Neural crest cell (in vitro differentiated cells): ENCODE measurements at regions not wholly inside any gene's neighbourhood (a gene's known extent, or its start where the extent isn't known, plus 50 kb on each side); places are given as distances from the start of the nearest gene placed in this dataset.
"Not testable (repeated sequence)": the region's sequence is repeated elsewhere in the genome, so short reads cannot be mapped to it uniquely, and the experiment has no call there.

ENCODE experiments used
- DNase-seq: peaks from one replicate; pipeline ENCODE4 v3.0.0; 2021; ENCODE audit warnings: low read depth, mixed read lengths, low spot score
- H3K27ac Mint-ChIP-seq: one replicate; pipeline ENCODE4 v1.8.0; 2021; ENCODE audit warnings: mild to moderate bottlenecking, mixed read lengths; ENCODE audit not compliant: unreplicated experiment
- H3K27me3 Mint-ChIP-seq: 2 replicates; pipeline ENCODE4 v1.8.0; 2021; ENCODE audit warnings: low read depth, mild to moderate bottlenecking, mixed read lengths
- H3K36me3 Mint-ChIP-seq: 2 replicates; pipeline ENCODE4 v1.8.0; 2021; ENCODE audit warnings: low read depth, mild to moderate bottlenecking, mixed read lengths
- H3K4me1 Mint-ChIP-seq: 2 replicates; pipeline ENCODE4 v1.8.0; 2021; ENCODE audit warnings: mixed read lengths
- H3K4me3 Mint-ChIP-seq: one replicate; pipeline ENCODE4 v1.8.0; 2021; ENCODE audit warnings: mild to moderate bottlenecking, mixed read lengths
- H3K9me3 Mint-ChIP-seq: 2 replicates; pipeline ENCODE4 v1.8.0; 2021; ENCODE audit warnings: mixed read lengths
- TF ChIP-seq, protein P1 (sequence below): fragments of 200-600 bp; sonication (generic); conservative IDR thresholded peaks from 2 replicates; pipeline ENCODE4 v1.5.0; 2021; ENCODE audit warnings: antibody characterized with exemption, mild to moderate bottlenecking

DNA sequence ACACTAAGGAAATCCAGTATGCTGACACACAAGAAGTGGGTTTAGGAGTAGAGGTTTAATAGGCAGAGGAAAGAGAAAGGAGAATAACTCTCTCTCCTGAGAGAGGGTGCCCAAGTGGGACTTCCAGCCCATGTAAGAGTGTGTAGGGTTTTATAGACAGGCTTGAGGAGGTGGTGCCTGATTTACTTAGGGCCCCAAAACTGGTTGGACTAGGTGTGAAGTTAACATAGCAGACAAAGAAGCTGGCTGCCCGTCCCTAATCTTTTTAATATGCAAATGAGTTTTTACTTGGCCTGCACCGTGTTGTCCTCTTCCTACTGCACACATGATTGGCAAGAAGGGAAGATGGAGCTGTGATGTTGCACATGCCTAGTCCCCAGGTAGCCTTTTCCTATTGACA lies 752.5 kb upstream of the SLITRK5 start:
- H3K36me3 Mint-ChIP-seq = no peaks in the 10 kb centered on the region
- H3K27me3 Mint-ChIP-seq = no peaks in the 10 kb centered on the region
- H3K9me3 Mint-ChIP-seq = peaks cover 2% of the 10 kb centered on the region
- TF ChIP-seq, protein P1, sequence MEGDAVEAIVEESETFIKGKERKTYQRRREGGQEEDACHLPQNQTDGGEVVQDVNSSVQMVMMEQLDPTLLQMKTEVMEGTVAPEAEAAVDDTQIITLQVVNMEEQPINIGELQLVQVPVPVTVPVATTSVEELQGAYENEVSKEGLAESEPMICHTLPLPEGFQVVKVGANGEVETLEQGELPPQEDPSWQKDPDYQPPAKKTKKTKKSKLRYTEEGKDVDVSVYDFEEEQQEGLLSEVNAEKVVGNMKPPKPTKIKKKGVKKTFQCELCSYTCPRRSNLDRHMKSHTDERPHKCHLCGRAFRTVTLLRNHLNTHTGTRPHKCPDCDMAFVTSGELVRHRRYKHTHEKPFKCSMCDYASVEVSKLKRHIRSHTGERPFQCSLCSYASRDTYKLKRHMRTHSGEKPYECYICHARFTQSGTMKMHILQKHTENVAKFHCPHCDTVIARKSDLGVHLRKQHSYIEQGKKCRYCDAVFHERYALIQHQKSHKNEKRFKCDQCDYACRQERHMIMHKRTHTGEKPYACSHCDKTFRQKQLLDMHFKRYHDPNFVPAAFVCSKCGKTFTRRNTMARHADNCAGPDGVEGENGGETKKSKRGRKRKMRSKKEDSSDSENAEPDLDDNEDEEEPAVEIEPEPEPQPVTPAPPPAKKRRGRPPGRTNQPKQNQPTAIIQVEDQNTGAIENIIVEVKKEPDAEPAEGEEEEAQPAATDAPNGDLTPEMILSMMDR = no peak
- DNase-seq = no peak
- H3K27ac Mint-ChIP-seq = no peak overlapping the region
- H3K4me1 Mint-ChIP-seq = peaks cover 5% of the 10 kb centered on the region
- H3K4me3 Mint-ChIP-seq = no peak overlapping the region

DNA sequence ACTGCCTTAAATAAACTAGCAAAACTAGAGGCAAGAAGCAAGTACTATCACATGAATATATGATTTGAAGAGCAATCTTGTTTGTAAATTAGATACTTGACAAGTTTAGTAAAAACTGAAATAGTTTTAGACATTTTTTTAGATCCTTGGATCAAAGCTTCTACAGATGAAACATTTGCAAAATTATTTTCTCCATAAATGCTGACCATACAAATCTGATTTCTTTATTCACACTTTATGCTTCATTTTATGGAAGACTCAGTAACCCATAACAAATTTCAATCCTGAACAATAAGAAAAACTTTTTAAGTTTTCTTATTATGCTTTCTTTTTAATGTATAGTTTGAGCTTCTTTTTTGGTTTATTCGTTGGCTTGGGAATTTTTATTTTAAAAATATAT lies 750.2 kb upstream of the SLITRK5 start:
- Mint-ChIP-seq H3K4me1 (peaks cover 5% of the 10 kb centered on the region), H3K4me3 (no peak overlapping the region), H3K36me3 (no peaks in the 10 kb centered on the region), H3K27me3 (no peaks in the 10 kb centered on the region), H3K9me3 (peaks cover 3% of the 10 kb centered on the region), H3K27ac (no peak overlapping the region)
- no peak for DNase-seq
- TF ChIP-seq, protein P1 = no peak

DNA sequence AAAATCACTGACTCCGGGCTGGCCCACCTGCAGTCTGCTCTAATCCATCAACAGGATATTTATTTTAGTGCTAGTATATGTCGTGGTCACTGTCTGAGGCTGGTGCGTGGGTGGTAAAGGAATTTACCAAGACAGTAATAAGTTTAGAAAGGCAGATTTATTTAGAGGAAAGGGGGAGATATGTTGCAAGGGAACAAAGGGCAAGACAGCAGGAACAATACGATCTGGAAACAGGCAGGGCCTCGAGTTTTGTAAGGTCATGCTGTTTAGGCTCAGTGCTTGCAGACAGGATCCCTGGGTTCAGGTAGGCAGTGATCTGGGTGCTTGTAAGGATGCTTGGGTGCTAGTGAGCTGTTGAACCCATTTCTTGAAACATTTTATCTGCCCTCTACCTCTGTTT lies 748.2 kb upstream of the SLITRK5 start:
- Mint-ChIP-seq H3K4me1 (peaks cover 5% of the 10 kb centered on the region), H3K9me3 (peaks cover 5% of the 10 kb centered on the region), H3K27me3 (no peaks in the 10 kb centered on the region), H3K36me3 (no peaks in the 10 kb centered on the region), H3K4me3 (no peak overlapping the region), H3K27ac (peak overlapping the region; percentile 16)
- TF ChIP-seq, protein P1 = no peak
- DNase-seq = no peak

DNA sequence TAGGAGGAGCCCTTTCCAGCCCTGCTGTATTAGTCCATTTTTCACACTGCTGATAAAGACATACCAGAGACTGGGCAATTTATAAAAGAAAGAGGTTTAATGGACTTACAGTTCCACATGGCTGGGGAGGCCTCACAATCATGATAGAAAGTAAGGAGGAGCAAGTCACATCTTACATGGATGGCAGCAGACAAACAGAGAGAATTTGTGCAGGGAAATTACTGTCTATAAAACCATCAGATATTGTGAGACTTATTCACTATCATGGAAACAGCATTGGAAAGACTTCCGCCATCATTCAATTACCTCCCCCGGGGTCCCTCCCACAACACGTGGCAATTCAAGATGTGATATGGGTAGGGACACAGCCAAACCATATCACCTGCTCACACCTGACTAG lies 744.3 kb upstream of the SLITRK5 start:
- not testable (repeated sequence) for H3K9me3 Mint-ChIP-seq, H3K4me1 Mint-ChIP-seq

DNA sequence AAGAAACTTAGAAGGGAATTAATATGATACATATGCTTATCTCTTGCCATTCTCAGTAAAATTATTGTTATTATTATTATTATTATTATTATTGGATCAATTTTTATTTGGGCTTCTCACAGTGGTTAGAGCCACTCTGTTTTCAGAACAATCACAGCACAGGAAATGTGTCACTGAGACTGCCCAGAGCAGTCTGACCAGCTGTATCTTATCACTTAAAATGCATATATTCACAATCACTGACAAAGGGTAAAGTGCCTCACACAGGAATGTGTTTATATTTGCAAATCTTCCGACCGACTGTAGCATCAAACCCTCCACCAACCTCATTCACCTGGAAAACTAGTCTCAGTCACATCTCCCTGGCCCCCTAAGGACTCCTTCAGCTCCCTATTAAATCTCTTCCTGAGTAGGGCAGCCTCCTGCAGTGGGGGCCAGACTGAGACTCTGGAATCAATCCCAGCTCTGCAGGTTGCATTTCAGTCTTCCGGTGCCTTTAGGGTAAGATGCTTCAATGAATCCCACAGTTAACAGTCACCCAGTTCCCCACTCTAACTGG lies 738.3 kb upstream of the SLITRK5 start:
- no peaks in the 10 kb centered on the region for H3K36me3 Mint-ChIP-seq
- H3K9me3 Mint-ChIP-seq = no peaks in the 10 kb centered on the region
- H3K4me1 Mint-ChIP-seq = peaks cover 9% of the 10 kb centered on the region
- H3K27ac Mint-ChIP-seq = no peak overlapping the region
- no peak overlapping the region for H3K4me3 Mint-ChIP-seq
- DNase-seq = no peak
- no peaks in the 10 kb centered on the region for H3K27me3 Mint-ChIP-seq
- TF ChIP-seq, protein P1 = no peak

More for the DNA sequence above, 744.3 kb upstream of the SLITRK5 start:
- H3K27me3 Mint-ChIP-seq, H3K4me3 Mint-ChIP-seq, DNase-seq, H3K27ac Mint-ChIP-seq, H3K36me3 Mint-ChIP-seq: not testable (repeated sequence)

DNA sequence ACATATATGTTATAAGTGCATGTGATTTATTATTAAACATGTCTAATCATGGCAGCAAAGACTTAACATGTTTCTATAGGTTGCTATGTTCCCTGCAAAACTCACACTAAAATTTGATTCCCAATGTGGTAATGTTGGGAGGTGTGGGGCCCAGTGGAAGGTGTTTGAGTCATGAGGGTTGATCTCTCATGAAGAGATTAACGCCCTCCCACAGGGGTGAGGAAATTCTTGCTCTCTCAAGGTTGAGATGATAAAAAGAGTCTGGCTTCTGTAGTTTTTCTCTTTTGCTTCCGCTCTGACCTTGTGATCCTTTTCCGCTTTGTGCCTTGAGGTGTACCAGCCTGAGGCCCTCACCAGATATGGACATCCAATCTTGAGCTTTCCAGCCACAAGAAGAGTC lies 737.5 kb upstream of the SLITRK5 start:
- no peak overlapping the region for H3K4me3 Mint-ChIP-seq
- no peaks in the 10 kb centered on the region for H3K9me3 Mint-ChIP-seq
- H3K36me3 Mint-ChIP-seq = no peaks in the 10 kb centered on the region
- peaks cover 9% of the 10 kb centered on the region for H3K4me1 Mint-ChIP-seq
- no peaks in the 10 kb centered on the region for H3K27me3 Mint-ChIP-seq
- no peak overlapping the region for H3K27ac Mint-ChIP-seq
- TF ChIP-seq, protein P1 = no peak
- no peak for DNase-seq
